GM12874 (cell line): ENCODE measurements at regions not wholly inside any gene's neighbourhood (a gene's known extent, or its start where the extent isn't known, plus 50 kb on each side); places are given as distances from the start of the nearest gene placed in this dataset.

Source experiments
- TF ChIP-seq, protein P1 (sequence below): IDR thresholded peaks from 2 replicates; pipeline ENCODE4 v1.5.1; 2011; ENCODE audit warnings: low read depth, mild to moderate bottlenecking, control low read depth, low read length, moderate library complexity; ENCODE audit not compliant: insufficient read depth

DNA sequence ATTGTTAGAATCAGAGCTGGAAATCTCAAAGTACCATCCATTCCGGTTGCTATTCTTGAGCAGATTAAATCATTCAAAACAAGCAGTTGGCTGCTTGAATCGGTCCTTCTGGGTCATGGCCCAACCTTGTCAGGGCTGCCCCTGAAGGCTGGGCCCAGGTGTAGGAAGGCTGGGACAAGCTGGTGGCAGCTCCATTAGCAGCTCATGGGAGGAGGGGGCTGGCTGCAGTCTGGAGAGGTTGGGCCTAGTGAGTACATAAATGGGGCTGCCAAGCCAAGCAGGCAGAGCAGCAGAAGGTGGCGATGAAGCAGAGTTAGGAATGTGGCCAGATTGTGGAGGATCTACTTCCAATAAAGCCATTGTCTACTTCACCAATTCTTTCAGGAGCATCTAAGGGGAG is 81.4 kb downstream of the ADCYAP1 start:
- TF ChIP-seq, protein P1, sequence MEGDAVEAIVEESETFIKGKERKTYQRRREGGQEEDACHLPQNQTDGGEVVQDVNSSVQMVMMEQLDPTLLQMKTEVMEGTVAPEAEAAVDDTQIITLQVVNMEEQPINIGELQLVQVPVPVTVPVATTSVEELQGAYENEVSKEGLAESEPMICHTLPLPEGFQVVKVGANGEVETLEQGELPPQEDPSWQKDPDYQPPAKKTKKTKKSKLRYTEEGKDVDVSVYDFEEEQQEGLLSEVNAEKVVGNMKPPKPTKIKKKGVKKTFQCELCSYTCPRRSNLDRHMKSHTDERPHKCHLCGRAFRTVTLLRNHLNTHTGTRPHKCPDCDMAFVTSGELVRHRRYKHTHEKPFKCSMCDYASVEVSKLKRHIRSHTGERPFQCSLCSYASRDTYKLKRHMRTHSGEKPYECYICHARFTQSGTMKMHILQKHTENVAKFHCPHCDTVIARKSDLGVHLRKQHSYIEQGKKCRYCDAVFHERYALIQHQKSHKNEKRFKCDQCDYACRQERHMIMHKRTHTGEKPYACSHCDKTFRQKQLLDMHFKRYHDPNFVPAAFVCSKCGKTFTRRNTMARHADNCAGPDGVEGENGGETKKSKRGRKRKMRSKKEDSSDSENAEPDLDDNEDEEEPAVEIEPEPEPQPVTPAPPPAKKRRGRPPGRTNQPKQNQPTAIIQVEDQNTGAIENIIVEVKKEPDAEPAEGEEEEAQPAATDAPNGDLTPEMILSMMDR = no peak

DNA sequence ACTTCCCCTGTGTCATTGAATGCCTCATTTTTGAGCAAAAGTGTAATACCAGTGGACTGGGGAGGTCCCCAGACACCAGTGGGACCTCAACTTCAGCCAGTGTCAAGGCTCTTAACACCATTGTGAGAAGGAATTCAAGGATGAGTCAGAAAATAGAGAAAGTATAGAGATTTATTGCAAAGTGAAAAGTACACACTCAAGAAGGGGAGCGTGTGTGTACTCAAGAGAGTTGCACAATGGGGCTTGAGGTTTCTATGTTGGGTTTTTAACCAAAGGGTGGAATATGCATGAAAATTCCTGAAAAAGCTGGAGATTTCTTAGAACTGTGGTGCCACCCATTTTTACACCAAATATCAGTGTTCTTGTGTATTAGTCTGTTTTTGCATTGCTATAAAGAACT is 81.9 kb downstream of the ADCYAP1 start:
- TF ChIP-seq, protein P1 = no peak

DNA sequence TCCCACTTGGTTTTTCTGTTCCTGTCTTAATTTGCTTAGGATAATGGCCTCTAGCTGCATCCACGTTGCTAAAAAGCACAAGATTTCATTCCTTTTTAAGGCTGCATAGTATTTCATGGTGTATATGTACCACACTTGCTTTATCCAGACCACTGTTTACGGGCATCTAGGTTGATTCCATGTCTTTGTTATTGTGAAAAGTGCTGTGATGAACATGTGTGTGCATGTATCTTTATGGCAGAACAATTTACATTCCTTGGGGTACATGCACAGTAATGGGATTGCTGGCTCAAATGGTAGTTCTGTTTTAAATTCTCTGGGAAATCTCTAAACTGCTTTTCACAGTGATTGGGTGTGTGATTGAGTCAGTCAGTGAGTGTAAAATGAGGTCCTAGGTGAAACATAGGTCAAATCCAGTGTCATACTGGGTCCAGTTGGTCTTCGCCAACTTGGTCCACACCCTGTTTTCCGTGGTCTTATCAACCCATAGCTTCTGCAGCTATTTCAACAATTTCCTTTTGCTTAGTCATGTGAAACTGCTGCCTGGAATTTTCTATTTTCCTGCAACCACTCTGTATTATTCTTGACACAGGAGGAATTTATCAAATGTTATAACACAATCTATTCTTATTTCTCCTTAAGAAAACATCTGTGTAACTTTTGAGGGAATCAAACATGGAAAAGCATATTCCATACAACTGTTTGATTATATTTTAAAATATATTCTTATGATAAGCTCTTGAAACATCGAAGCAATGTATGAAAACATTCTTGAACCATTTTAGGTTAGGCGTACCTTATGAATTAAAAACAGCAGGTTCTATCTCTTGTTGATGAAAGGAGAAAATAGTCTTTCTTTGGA is 82.9 kb downstream of the ADCYAP1 start:
- TF ChIP-seq, protein P1 = no peak

DNA sequence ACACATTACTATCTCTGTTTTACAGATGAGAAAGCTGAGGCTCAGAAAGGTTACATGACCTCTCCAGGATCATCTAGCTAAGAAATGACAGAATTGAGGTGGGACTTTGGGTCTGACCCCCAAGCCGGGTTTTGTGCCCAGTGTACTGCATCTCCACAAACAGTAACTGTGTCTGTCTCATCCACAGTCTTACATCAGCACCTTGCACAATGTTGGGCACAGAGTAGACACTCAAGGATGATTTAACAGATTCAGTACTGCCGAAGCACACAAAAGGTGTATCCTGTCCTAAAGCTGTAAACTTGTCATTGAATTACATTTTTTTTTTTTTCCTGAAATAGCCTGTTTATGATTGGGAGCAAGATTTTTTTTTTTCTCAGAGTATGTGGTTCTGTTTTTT is 84.8 kb downstream of the ADCYAP1 start:
- TF ChIP-seq, protein P1 = no peak

DNA sequence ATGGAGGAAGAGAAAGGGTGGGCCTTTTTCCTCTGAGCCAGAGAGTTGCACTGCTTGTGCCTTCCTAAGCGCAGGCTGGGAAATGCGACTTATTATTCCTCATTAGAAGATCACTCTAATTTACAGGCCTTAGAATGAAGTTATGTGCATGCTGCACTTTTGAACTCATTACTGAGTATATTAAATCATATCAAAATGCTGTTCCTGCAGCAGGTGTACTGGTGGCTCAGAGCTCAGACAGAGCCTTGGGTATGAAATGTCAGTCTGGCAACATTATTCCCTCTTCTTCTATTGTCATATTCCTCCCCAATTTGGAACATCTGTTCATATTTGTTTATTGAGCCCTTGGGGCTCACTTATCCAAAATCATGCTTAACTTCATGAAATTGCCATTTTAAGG is 85.5 kb downstream of the ADCYAP1 start:
- TF ChIP-seq, protein P1 = no peak

DNA sequence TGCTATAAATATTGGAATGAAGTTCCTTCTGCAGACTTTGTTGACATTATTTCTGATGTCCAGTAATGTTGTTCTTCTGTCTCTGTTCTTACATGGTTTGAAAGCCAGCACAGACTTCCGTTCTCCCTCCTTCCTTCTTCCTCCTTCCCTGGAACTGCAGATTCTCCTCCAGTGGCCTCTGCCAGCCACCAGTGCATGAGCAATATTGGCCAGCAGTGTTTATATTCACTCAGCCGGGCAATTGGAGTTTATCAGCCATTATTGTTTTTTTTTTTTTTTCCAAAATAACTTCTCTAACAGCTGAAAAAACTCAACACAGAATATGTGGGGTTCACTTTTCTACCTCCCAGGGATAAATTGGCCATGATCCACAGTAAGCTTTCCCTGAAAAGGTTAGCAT is 86.8 kb downstream of the ADCYAP1 start:
- TF ChIP-seq, protein P1 = no peak

DNA sequence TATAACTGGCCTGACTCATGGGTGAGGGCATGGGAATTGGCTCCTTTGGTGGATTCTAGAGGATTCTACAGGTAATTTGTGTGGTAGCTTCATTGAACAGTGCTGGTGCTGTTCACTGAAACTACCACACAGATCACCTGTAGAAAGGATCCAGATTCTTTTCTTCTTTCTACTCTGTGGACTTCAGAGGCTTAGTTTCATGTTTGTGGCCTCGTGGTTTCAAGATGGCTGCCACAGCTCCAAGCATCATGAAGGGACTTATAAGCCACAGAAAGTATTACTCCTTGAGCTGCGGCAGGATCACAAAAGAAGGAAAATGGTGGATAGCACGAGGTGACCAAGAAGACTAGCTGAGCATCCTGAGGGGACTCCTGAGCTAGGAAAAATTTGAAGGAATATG is 88.9 kb downstream of the ADCYAP1 start:
- TF ChIP-seq, protein P1 = no peak
